Common myeloid progenitor, CD34-positive (primary cell): ENCODE measurements at regions not wholly inside any gene's neighbourhood (a gene's known extent, or its start where the extent isn't known, plus 50 kb on each side); places are given as distances from the start of the nearest gene placed in this dataset.

Experiments
- CTCF ChIA-PET: fragments of 350-600 bp; sonication (Branson Sonifier 250); formaldehyde crosslinking; loops from one replicate; lab custom pipeline; 2021; ENCODE audit warnings: antibody characterized with exemption; lab: Charles Lee
- POLR2A ChIA-PET: fragments of 350-600 bp; sonication (Branson Sonifier 250); formaldehyde crosslinking; loops from one replicate; lab custom pipeline; 2021; ENCODE audit warnings: antibody characterized with exemption; lab: Charles Lee
- DNase-seq, 3 donors: peaks; one replicate each; pipeline versions ENCODE4 v3.0.0 to v3.0.0-alpha.2; 2013
- H3K27ac ChIP-seq, 2 experiments: 1 replicate in 1 of 2; 2 replicates in 1 of 2; pipeline ENCODE4 v1.7.0; 2013; ENCODE audit warnings: inconsistent platforms in 2 of 2, low read length in 2 of 2, mild to moderate bottlenecking in 2 of 2, low read depth in 1 of 2, moderate library complexity in 1 of 2; ENCODE audit not compliant: severe bottlenecking in 2 of 2, insufficient read depth in 1 of 2, poor library complexity in 1 of 2
- H3K27me3 ChIP-seq, 5 experiments: replicated peaks in 2 of 5; 1 replicate in 3 of 5; 2 replicates in 2 of 5; pipeline versions ENCODE4 v1.6.1 to v1.7.0; 2013; ENCODE audit warnings: low read length in 4 of 5, mild to moderate bottlenecking in 2 of 5, moderate library complexity in 2 of 5, inconsistent platforms in 1 of 5; ENCODE audit not compliant: insufficient read depth in 5 of 5, control insufficient read depth in 4 of 5
- H3K36me3 ChIP-seq, 4 experiments: 1 replicate in 2 of 4; 2 replicates in 2 of 4; pipeline versions ENCODE4 v1.6.1 to v1.7.0; 2013; ENCODE audit warnings: low read length in 3 of 4, control low read depth in 1 of 4, mild to moderate bottlenecking in 1 of 4; ENCODE audit not compliant: control insufficient read depth in 4 of 4, insufficient read depth in 4 of 4
- H3K4me1 ChIP-seq, 4 experiments: 1 replicate in 3 of 4; 2 replicates in 1 of 4; pipeline versions ENCODE4 v1.6.1 to v1.7.1; 2013; ENCODE audit warnings: low read length in 3 of 4, mild to moderate bottlenecking in 3 of 4, control low read depth in 1 of 4, inconsistent platforms in 1 of 4, moderate library complexity in 1 of 4; ENCODE audit not compliant: control insufficient read depth in 4 of 4, insufficient read depth in 4 of 4; ENCODE audit errors: control extremely low read depth in 1 of 4
- H3K4me3 ChIP-seq, 7 experiments: 1 replicate in 4 of 7; 2 replicates in 3 of 7; pipeline versions ENCODE4 v1.5.1 to v1.7.0; 2013; ENCODE audit warnings: mild to moderate bottlenecking in 7 of 7, low read length in 6 of 7, moderate library complexity in 6 of 7, inconsistent platforms in 2 of 7, low read depth in 2 of 7, control low read depth in 1 of 7; ENCODE audit not compliant: insufficient read depth in 4 of 7, control insufficient read depth in 1 of 7; ENCODE audit errors: extremely low read depth in 1 of 7
- H3K9me3 ChIP-seq, 5 experiments: 1 replicate in 4 of 5; 2 replicates in 1 of 5; pipeline versions ENCODE4 v1.6.1 to v1.7.1; 2013; ENCODE audit warnings: low read length in 4 of 5, mild to moderate bottlenecking in 2 of 5, inconsistent platforms in 1 of 5, low read depth in 1 of 5, moderate library complexity in 1 of 5; ENCODE audit not compliant: control insufficient read depth in 4 of 5, insufficient read depth in 2 of 5; ENCODE audit errors: control extremely low read depth in 1 of 5
- WGBS: methylation state at CpG from one replicate; pipeline ENCODE4 v1.1.5; 2013; ENCODE audit not compliant: insufficient coverage; 5-methylcytosine and 5-hydroxymethylcytosine counted together

DNA sequence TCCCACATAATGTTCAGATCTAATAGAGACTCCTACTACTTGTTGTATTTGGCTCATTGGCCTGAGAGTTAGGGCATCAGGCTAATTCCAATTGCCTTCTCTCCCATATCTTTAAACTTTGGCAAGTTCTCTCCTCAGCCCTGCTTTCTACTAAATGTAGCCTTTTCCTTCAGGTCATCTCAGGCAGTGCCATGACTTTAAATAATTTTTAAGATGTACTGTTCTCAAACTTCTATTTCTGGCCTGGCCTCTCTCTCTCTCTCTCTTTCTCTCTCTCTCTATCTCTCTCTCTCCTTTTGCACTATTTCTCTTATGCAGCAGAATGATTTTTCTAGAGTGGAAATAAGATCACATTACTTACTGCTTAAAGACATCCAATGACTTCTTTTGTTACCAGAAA is 114.5 kb upstream of the PAQR3 start:
- no peak for DNase-seq
- H3K4me1 ChIP-seq = peaks cover 0 to 3% (median under 1%) of the 10 kb centered on the region in 4 experiments
- no peaks in the 10 kb centered on the region for H3K36me3 ChIP-seq
- no peaks in the 10 kb centered on the region for H3K9me3 ChIP-seq
- H3K27me3 ChIP-seq = no peaks in the 10 kb centered on the region
- ChIA-PET POLR2A (no interaction called here), CTCF (interaction anchor here (0.7 to 1.6 kb wide), 2 partner anchors 11 to 13 kb away, joined by 3 to 4 read pairs; no protein-coding TSS in a partner anchor)
- H3K4me3 ChIP-seq = no peak overlapping the region
- no peak overlapping the region for H3K27ac ChIP-seq

GRCh38 chr4:79050541-79050880 is 111.3 kb upstream of the PAQR3 start:
- ChIA-PET CTCF (interaction anchor here (1.7 kb wide), 2 partner anchors 10 to 14 kb away, joined by 3 to 4 read pairs; no protein-coding TSS in a partner anchor), POLR2A (no interaction called here)
- H3K9me3 ChIP-seq = no peaks in the 10 kb centered on the region

GRCh38 chr4:79049840-79050540 is 110.8 kb upstream of the PAQR3 start:
- no peak for DNase-seq
- CTCF ChIA-PET = interaction anchor here (1.7 kb wide), 2 partner anchors 10 to 13 kb away, joined by 3 to 4 read pairs; no protein-coding TSS in a partner anchor
- no peaks in the 10 kb centered on the region for H3K9me3 ChIP-seq
- no peak overlapping the region for H3K4me3 ChIP-seq
- POLR2A ChIA-PET = no interaction called here
- H3K27me3 ChIP-seq = no peaks in the 10 kb centered on the region
- H3K36me3 ChIP-seq = no peaks in the 10 kb centered on the region
- H3K27ac ChIP-seq = no peak overlapping the region
- 97% methylated on average over 18 of the region's 27 CpGs for WGBS
- H3K4me1 ChIP-seq = peaks cover 0 to 14% (median 5%) of the 10 kb centered on the region in 4 experiments

More at GRCh38 chr4:79050541-79050880, 111.3 kb upstream of the PAQR3 start:
- H3K36me3 ChIP-seq = no peaks in the 10 kb centered on the region
- no peaks in the 10 kb centered on the region for H3K27me3 ChIP-seq
- no peak overlapping the region for H3K27ac ChIP-seq
- H3K4me1 ChIP-seq = peaks cover 0 to 14% (median 5%) of the 10 kb centered on the region in 4 experiments
- WGBS = 93% methylated on average over 5 of the region's 6 CpGs
- DNase-seq = no peak
- no peak overlapping the region for H3K4me3 ChIP-seq

DNA sequence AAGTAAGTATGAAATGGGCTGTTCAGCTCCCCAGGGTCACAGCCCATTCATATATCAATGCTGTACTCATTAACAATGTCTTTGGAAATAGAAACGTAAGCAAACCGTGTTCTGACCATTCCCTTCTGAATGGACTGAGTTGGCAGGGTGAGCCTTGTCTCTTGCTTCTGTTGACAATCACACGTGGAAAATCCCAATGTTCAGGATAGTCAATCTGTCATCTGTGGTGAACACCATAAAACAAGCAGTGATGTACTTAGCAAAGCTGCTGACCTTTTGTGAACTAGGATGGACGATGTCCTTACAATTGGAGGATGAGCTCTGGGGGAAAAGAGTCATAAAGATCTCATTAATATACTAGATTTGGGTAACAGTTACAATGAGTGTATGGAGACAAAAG is 109.6 kb upstream of the PAQR3 start:
- Histone ChIP-seq H3K9me3 (no peaks in the 10 kb centered on the region), H3K4me1 (peaks cover 0 to 16% (median 5%) of the 10 kb centered on the region in 4 experiments), H3K4me3 (no peak overlapping the region), H3K36me3 (no peaks in the 10 kb centered on the region), H3K27ac (no peak overlapping the region), H3K27me3 (no peaks in the 10 kb centered on the region)
- DNase-seq = no peak
- WGBS = 98% methylated on average over 4 of the region's 4 CpGs
- CTCF ChIA-PET = interaction anchor here (1.4 to 1.7 kb wide), 3 partner anchors 8 to 345 kb away, joined by 3 to 4 read pairs (median 3); no protein-coding TSS in a partner anchor
- POLR2A ChIA-PET = no interaction called here

- CTCF ChIA-PET = interaction anchor here (0.9 to 1.0 kb wide), 2 partner anchors 27 to 529 kb away, joined by 3 read pairs; no protein-coding TSS in a partner anchor
Observed at GRCh38 chr4:79047316-79047715, 108.1 kb upstream of the PAQR3 start.

GRCh38 chr4:79046016-79046592 is 106.9 kb upstream of the PAQR3 start:
- no CpG with 5 or more reads among the region's 4 CpGs for WGBS
- H3K27ac ChIP-seq = no peak overlapping the region
- no peak for DNase-seq
- H3K4me3 ChIP-seq = no peak overlapping the region
- POLR2A ChIA-PET = interaction anchor here (0.7 kb wide), 1 partner anchor 577 kb away, joined by 3 read pairs; no protein-coding TSS in a partner anchor
- H3K36me3 ChIP-seq = no peaks in the 10 kb centered on the region
- peaks cover 0 to 16% (median 5%) of the 10 kb centered on the region in 4 experiments for H3K4me1 ChIP-seq
- CTCF ChIA-PET = no interaction called here
- no peaks in the 10 kb centered on the region for H3K27me3 ChIP-seq
- H3K9me3 ChIP-seq = no peaks in the 10 kb centered on the region

More at GRCh38 chr4:79047316-79047715, 108.1 kb upstream of the PAQR3 start:
- no peaks in the 10 kb centered on the region for H3K36me3 ChIP-seq
- no peak overlapping the region for H3K4me3 ChIP-seq
- H3K27ac ChIP-seq = no peak overlapping the region
- POLR2A ChIA-PET = no interaction called here
- DNase-seq = no peak
- H3K27me3 ChIP-seq = no peaks in the 10 kb centered on the region
- WGBS = no CpG with 5 or more reads among the region's 1 CpG
- no peaks in the 10 kb centered on the region for H3K9me3 ChIP-seq
- peaks cover 0 to 16% (median 5%) of the 10 kb centered on the region in 4 experiments for H3K4me1 ChIP-seq

- ChIA-PET POLR2A (no interaction called here), CTCF (interaction anchor here (0.5 to 3.1 kb wide), 3 partner anchors 15 to 531 kb away, joined by 3 to 28 read pairs (median 10); no protein-coding TSS in a partner anchor)
- no peak overlapping the region for H3K4me3 ChIP-seq
- 100% methylated on average over 1 of the region's 2 CpGs for WGBS
- H3K27ac ChIP-seq = no peak overlapping the region
- peaks cover 0 to 16% (median 5%) of the 10 kb centered on the region in 4 experiments for H3K4me1 ChIP-seq
- peak in 2 of 3 donors; percentile 3 to 14 for DNase-seq
- H3K9me3 ChIP-seq = no peaks in the 10 kb centered on the region
- H3K36me3 ChIP-seq = no peaks in the 10 kb centered on the region
- H3K27me3 ChIP-seq = no peaks in the 10 kb centered on the region
Observed at GRCh38 chr4:79044141-79044659, 105.0 kb upstream of the PAQR3 start.
